EH (cell line): ENCODE measurements at regions not wholly inside any gene's neighbourhood (a gene's known extent, or its start where the extent isn't known, plus 50 kb on each side); places are given as distances from the start of the nearest gene placed in this dataset.

Experiments
- DNase-seq: peaks from one replicate; pipeline ENCODE4 v3.0.0-alpha.2; 2015; ENCODE audit warnings: low read depth

DNA sequence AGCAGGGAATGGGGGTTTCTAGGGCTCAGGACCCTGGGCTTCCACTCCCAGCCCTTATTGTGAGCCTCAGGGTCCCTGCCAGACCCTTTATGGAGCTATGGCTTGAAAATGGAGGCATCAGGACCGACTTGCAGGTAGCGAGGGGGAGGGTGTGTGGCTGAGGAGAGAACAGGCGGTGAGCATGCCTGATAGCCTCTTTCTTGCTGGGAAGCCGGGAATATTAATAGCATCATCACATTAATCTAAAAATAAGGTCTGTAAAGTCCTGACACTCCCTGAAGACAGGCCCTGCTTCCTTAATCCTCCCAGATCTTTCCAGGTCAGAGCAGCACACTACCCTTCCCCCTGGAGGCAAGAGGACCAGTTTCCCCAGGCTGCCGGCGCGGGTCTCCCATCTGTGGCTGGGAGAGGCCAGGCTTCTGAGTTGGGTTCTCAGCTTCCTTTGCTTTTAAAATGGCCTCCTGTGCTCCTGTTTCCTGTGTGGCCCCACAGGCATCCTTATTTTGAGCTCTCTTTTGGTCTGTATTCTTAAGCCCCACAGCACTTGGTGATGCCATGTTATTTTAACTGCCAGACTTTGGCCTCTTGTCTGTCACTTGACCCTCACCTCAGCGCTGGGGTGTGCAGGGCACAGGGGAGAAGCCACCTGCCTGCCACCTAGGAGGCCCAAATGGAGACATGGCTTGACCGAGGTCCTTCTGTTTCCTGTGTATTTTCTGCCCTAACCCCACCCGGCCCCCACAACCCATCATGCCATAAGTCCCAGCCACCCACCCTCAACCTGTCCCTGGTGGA, 185.0 kb upstream of the TOPAZ1 start:
- no peak for DNase-seq

DNA sequence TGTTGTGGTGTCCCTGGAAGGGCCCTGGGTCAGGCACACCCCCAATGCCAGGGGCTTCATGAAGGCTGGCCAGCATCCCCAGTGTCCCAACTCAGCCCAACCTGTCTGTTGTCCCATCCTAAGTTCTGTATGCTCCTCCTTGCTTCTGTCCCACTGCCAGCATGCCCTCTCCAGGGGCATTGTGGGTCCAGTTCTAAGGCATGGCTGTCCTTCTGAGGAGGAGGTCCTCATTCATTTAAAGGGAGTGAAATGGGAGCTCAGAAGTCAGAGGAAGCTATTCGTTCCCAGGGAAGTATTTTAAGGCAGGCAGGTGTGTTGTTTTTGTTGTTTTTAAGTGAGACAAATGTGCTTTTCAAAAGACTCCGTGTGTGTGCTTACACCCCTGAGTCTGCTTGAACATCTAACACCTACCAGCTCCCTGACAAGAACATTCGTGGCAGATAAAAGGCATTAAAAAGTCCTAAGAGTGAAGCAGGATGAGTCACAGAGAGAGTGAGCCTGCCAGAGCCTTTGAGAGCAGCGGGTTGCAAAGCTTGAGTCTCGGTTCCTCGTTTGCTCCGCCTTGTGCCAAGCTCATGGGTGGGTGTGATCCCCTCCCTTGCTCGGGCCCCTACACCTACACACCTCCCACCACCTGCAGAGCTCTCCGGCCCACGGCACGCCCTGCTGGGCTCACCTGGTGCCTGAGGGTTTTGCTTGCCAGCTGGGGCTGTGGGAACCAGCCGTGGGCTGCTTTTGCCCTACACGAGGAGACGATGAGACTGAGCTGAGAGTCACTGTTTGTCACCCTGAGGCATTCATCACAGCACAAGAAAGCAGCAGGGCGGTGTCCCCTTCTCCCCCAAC, 183.4 kb upstream of the TOPAZ1 start:
- DNase-seq, result peak; percentile 72

DNA sequence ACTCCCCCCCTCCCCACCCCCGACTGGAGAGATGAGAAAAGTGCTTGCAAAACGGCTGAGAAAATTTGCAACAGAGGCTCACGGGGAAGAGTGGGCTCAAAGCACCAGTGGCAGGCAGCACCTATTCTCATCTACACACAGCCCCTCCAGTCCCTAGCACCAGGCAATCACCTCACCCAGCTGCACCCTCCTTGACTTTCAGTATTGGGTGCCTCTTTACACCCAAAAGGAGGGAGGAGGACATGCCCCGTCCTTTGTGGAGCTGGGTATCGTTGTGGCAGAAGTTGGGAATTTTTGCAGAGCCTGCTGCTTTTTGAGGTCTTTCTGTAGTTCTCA, 182.8 kb upstream of the TOPAZ1 start:
- DNase-seq, result no peak

DNA sequence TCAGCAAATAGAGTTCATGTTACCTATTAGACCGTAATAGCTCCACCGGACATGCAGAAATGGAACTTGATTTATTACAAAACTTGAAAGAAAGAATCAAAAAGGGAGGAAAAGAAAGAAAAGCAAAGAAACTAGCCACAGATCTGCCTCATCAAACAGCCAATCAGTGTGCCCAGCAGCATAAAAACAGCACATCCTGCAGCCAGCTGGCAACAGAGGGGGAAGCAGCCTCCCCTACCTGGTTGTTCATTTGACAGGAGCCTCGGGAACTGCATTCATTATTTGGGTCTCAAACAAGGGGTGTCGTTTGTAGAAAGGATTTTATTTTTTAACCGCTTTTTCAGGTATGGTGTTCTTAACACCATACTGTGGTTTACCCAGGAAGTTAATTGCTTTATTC, 181.5 kb upstream of the TOPAZ1 start:
- no peak for DNase-seq

DNA sequence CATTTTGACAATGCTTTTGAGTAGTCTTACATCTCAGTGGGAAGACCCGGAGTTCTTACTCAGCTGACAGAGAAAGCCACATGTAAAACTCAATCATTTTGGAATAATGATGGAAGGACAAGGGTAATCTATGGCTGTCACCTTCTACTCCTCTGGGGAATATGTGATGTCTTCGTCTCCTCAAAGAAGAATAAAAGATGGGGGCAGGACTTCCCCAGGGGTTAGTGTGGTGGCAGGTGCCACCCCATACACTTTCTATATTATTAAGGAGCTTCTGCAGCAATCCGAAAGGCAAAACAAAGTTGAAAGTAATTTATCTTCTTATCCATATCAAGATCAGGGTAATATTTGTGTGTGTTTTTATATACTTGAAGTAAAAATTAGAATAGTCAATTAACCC, 180.4 kb upstream of the TOPAZ1 start:
- DNase-seq, result no peak

DNA sequence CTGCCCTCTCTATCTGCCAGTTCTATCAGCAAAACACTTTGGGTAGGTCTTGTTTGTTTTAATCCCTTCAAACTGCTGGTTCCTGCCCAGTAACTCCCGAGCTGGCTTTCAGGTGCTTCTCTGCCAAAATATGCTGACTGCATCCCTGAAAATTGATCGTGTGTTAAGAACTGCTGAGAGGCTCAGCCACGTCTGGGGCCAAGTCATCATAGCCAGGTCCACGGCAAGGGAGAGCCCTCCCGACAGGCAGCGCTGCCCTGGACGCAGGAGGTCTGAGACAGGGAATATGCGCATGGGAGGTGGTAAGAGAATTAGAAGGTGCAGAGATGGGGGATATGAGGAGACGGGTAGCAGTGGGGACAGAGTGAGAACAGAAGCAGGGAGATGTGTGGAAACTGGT, 179.7 kb upstream of the TOPAZ1 start:
- DNase-seq, result no peak

DNA sequence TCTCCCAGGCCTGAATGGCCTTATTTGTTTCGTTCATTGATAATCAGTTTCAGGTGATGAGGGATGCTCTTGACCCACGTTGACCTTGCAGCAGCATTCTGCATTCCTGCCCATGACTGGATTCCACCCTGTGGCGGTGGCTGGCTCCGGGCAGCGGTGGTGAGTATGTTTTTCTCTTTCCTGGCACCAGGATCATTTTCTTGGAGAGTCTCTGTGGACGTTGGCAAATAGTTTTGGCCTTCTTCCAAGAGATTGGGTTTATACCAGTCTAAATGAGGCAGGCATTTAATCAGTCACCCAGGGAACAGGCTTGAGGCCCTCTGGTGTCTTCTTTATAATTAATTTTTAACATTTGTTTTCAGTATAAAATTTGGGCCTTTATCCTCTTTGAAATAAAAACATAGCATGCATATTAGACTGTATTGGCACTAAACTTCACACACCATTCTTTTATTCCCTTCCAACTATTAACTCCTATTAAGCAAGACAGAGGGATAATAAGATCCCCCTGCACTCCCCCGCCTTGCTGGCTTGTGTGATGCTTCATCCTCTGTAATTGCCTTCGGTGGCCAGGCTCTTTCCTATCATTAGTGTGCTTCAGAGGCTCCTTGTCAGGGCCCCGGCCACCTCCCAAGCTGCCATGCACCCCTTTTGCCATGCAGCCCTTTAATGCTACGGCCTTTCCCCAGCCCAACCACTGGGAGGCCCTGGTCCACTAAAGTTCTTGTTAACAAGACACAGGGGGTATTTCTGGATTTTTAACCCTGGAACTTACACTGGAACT, 176.2 kb upstream of the TOPAZ1 start:
- DNase-seq, result peak; percentile 22

DNA sequence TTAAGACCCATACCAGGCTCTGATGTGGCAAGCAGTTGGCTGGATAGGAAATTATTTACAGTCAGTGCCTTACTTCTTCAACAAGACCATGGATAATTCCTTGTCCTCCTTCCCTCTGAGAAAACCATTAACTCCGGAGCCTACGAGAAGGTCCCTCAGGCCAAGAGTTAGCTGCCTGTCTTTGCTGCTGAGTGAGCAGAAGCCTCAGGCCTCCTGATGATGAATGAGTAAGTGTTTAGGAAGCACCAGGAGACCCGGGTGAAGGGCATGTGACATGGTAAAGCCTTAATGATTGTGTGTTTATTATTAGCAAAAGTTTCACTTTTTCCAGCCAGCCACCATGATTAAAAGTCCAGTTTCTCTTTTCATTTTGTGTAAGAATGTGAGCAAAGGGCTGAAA, 174.9 kb upstream of the TOPAZ1 start:
- DNase-seq, result peak; percentile 70

DNA sequence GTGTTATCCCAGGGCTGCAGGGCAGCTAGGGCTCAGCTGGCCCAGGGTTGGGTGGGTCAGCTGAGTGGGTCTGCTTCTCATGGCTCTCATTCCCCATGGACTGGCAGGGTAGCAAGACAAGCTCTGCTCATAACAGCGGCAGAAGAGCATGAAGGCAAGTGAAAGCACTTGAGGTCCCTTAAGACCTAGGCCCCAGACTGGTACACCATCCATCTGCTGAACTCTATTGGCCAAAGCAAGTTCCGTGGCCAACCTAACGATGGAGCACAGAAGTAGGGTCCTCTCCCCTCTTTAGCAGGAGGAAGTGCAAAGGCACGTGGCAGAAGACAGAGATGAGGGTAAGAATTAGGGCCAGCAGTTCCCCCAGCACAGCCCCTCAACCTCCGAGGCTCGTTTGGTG, 174.3 kb upstream of the TOPAZ1 start:
- no peak for DNase-seq

DNA sequence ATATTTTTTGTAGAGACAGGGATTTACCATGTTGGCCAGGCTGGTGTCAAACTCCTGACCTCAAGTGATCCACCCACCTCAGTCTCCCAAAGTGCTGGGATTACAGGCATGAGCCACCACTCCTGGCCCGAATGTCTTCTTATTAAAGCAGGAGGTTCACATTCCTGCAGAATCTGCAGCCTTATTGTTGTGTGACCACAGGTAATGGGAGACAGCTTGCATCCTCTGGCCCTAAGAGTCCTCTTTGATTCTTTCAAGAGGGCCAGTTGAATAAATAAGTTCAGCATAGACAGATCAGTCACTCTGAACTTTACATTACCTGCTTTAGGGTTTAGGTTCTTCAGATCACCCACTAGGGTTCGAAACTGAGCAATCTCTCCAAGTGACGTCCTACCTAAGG, 172.9 kb upstream of the TOPAZ1 start:
- DNase-seq, result no peak

DNA sequence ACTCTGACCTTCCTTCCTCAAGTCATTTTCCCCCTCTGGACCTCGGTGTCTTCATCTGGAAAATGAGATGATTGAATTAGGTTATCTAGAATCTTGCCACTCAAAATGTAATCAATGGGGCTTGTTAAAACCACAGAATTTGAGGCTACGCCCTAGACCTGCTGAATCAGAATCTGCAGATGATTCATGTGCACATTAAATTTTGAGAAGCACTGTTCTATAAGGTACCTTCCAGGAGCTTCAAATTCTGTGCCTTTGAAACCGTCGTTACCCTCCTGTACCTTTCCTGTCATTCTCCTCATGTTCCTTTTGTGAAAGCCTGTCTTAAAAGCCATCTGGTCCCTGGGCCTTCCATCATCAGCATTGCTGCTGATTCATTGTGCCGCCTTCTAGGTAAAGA, 172.4 kb upstream of the TOPAZ1 start:
- DNase-seq, result no peak

DNA sequence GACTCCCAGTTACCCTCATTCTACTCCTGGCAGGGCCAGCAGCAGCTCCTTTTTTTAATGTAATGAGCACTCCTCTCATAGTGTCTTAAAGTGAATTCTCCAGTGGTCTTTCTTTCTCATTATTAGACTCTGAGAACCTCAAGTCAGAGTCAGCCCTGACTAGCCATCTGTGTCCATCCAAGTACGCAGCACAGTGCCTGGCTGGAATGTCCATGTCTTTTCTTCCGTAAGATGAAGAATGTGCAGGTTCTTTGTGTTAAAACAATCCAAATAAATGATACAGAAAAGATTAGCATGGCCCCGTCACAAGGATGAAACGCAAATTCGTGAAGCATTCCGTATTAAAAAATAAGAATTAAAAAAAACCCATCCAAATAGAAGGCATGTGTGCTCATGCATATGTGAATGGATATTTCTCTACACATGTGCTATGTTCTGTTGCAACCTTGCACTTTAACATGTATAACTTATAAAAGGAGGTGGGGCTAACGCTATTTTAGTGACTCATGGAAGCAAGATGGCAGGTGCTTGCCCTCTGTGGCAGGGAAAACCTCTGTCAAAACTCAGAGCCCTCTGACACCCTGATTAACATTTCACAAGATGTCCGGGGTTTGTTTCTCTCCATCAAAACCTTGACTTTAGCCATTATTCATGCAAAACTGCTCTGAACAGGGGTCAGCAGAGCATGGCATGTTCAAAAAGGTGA, 170.7 kb upstream of the TOPAZ1 start:
- DNase-seq, result no peak

DNA sequence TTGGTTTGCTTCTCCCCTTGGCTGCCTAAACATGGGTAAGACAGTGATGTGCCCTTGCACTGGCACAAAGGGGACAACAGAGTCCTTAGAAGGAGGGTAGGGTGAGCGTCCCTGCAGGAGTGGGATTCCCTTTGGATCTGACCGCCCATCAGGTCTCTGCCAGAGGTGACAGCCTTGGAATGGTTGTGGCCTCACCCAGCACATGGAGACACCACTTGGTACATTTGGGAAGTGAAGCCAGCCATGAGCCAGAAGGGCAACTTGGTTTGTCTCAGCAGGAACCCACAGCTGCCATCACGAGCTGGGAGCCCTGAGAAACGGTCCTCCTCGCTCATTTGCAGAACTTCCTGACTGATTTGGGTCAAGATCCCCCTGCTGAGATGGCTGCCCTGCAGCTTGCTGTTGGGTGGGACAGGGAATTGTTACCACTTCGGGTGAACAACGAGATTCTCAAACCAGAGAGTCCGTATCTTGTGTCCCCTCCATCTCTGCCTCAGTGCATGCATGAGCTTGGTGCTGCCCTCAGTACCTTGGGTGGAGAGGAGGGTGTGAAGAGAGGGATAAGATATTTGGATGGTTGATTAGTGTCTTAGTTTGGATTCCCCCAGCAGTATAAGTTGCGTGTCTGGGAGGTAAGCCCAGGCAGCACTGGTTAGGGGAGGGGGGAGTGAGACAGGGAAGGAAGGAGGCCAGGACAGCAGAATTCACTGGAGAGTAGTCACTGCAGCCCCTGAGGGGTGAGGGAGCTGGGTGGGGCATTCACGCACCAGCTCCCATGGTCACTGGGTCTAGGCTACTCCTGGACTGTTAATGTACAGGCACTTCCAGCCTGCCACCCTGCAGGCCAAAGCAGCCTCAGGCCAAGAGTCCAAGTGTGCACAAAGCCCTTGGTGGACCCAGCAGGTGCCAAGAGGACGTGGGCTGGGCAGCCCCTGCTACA, 168.8 kb upstream of the TOPAZ1 start:
- DNase-seq, result no peak

DNA sequence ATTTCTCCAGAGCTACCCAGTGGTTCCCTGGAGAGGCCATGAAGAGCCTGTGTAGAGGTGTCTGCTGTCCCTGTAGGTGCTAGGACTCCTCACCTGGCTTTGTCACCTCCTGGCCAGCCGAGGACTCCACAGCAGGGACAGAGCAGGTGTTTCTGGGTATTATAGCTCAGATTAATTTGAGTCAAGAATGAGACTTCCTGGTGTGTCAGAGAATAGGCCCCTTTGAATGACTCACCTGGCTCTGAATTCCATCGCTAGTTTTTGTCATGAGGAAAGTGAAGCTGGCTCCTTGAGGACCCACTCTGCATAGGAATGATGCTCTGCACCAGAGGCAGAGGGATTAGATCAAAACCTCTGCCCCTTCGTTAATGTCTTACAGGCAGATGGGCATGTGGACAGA, 167.5 kb upstream of the TOPAZ1 start:
- no peak for DNase-seq

DNA sequence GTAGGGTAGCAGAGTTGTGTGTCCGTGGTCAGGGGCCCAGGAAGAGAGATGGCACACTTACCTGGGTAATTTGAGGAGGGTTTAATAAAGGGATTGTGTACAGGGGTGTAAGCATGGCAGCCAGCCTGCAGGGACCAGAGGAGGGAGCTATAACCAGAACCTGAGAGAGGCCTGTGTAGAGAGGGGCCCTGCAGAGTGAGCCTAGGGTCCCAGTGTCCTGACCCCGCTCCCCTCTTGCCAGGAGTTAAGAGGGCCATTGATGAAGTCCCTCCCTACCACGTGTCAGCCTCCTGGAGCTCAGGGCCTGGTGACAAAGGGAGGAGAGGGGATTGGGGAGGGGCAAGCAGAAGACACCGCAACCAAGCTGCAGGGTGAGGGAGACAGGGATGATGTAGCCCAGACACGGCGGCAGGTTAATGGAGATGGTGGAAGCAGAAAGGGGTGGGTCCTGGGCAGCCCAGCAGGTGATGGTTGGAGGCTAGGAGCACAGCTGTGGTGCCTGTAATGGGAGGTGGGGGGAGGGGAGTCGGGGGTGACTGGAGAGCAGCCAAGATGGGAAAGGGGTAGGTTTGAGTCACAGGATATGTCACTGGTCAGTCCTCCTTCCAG, 165.4 kb upstream of the TOPAZ1 start:
- peak; percentile 6 for DNase-seq

DNA sequence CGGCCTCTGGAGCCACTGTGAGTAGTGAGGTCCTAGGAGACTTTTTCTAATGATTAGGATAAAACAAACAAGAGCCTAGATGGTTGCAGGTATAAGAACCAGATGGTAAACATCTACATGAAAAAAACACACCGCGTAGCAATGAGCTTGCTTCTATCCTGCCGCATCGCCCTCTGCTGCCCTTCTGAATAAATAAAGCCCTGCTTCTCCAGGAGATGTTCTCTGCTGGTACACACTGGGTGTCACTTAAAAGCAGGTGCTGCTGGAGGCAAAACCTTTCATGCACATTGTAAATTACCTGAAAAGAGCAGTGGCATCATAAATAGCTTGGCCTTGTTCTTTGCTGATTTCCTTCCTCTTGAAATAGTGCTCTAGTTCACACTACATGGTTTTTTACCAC, 164.4 kb upstream of the TOPAZ1 start:
- DNase-seq, result peak; percentile 14

DNA sequence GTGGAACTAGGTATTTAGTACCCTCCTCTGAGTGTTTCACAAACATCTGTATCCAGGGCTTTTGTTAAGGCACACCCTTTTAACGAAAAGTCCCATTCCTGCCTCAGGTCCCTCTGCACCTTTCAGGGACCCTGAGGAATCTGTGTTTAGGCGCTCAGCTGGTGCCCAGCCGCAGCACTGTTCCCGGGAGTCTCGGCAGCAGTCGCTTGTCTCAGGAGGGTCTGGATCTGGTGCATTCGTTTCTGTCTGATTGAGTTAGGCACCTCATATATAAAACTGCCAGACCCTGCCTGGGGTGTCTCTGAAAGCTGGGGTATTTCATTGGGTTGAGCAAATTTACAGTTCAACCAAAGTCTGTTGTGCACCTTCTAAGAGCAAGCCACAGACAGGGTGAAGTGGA, 162.8 kb upstream of the TOPAZ1 start:
- no peak for DNase-seq

DNA sequence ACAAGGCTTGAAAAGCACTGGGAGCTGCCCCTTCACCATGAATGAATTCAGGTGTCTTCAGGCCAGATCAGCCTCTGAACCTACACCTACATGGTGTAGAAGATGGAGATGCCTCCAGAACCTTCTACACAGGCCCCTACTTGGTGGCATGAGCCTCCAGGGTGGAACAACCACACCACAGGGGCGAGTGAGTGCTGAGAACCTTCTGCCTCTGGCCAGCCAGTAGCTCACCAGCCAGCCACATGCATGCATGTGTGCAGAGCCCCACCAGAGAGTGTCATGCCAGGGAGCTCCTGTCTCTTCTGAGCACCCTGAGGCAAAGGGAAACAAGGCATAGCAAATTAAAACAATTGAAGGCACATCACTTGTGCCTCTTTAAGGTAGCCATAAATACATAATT, 161.8 kb upstream of the TOPAZ1 start:
- no peak for DNase-seq

DNA sequence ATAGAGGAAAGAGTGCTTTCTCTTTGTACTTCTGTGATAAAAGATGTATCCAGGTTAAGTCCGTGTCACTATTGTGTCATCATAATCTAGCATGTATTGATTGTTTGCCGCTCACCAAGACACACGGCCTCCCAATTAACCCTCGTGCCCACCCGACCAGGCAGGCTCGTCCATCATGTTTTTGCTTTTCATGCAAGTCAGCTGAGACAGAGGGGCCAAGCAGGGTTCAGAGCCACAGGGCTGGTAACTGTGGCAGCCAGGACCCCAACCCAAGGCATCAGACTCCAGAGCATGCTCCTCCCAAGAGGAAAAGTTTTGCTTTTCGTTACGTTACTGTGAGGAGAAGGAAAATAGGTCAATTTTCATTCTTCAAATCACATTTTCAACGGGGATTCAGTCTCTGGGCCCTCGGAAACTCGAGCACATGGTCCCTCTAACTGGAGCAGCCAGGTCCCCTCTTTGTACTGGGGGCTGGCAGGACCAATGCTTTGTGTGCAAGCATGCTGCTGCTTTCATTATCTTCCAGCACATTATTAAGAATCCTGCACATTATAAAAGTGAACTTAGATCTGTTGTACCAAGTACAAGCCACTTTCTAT, 161.1 kb upstream of the TOPAZ1 start:
- no peak for DNase-seq

DNA sequence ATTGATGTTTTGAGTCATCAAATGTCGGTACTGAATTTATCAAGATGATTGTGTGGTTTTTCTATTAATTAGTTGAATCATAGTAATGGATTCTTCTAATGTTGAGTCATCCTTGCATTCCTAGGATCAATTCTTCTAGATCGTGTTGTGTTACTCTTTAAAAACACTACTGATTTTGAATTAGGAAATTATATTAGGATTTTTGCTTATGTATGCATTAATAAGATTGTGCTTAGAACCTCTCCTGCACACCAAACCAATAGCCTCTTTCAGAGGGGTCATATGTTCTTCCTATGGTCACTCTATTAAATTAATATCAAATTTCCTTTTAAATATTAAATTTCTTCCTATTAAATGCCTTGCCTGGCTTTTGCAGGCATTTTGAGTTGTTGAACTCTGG, 151.7 kb upstream of the TOPAZ1 start:
- no peak for DNase-seq
